HCT116 (cell line): ENCODE measurements at regions not wholly inside any gene's neighbourhood (a gene's known extent, or its start where the extent isn't known, plus 50 kb on each side); places are given as distances from the start of the nearest gene placed in this dataset.

ENCODE experiments used
- ATAC-seq: fragments of 200-7000 bp; cut with Tn5 transposase; 2 replicates; pipeline ENCODE4 v1.9.1; 2020; ENCODE audit warnings: mild to moderate bottlenecking, moderate library complexity
- BruUV-seq: library from RNA; stranded (reverse); fragments of 400-500 nt; replicated peaks from 2 replicates; lab custom pipeline; 2021; lab: Mats Ljungman, UMichigan
- CTCF ChIA-PET: fragments of 300-600 bp; sonication (Branson Sonifier 250); formaldehyde crosslinking; loops from one replicate; lab custom pipeline; 2021; ENCODE audit warnings: antibody characterized with exemption; lab: Charles Lee
- POLR2A ChIA-PET: fragments of 300-600, 350-600 bp; sonication (Branson Sonifier 250); formaldehyde crosslinking; loops from one replicate; lab custom pipeline; 2021; ENCODE audit warnings: antibody characterized with exemption; lab: Charles Lee
- RAD21 ChIA-PET, 2 experiments: fragments of 300-600 bp; sonication (Branson Sonifier 250); formaldehyde crosslinking; loops; one replicate each; lab custom pipeline; 2023; ENCODE audit warnings: low total read pairs in 2 of 2; ENCODE audit not compliant: uncharacterized antibody in 2 of 2, unreplicated experiment in 2 of 2, low non-redundant PET in 1 of 2; lab: Charles Lee
- DNase-seq: peaks from one replicate; pipeline ENCODE4 v3.0.0-alpha.2; 2010; ENCODE audit warnings: low read depth, low spot score
- H2AFZ ChIP-seq: fragments of 200-600 bp; shearing (Covaris generic), sonication (generic); 2 replicates; pipeline ENCODE4 v1.6.1; 2017; ENCODE audit warnings: low read depth, mixed run types, mixed read lengths, antibody characterized with exemption, low read length; ENCODE audit not compliant: poor library complexity, severe bottlenecking
- H3K27ac ChIP-seq: 2 replicates; pipeline ENCODE4 v1.5.1; 2012; ENCODE audit warnings: low read depth, low read length
- H3K27me3 ChIP-seq: fragments of 200-600 bp; sonication (generic); 2 replicates; pipeline ENCODE4 v1.6.1; 2016; ENCODE audit warnings: mixed run types, low read length, mixed read lengths; ENCODE audit not compliant: insufficient read depth
- H3K36me3 ChIP-seq, 2 experiments: fragments of 200-500 bp in 1 of 2; fragments of 200-600 bp in 1 of 2; sonication (Bioruptor generic) in 1 of 2; sonication (generic) in 1 of 2; 2 replicates each; pipeline versions ENCODE4 v1.5.1 to v1.6.1; 2014 to 2016; ENCODE audit warnings: low read length in 2 of 2, inconsistent platforms in 1 of 2, mixed read lengths in 1 of 2, mixed run types in 1 of 2; ENCODE audit not compliant: insufficient read depth in 2 of 2, control insufficient read depth in 1 of 2
- H3K4me1 ChIP-seq, 2 experiments: fragments of 200-600 bp in 1 of 2; sonication (generic) in 1 of 2; 2 replicates each; pipeline versions ENCODE4 v1.5.1 to v1.6.1; 2012 to 2017; ENCODE audit warnings: low read length in 2 of 2, inconsistent platforms in 1 of 2, mild to moderate bottlenecking in 1 of 2, mixed read lengths in 1 of 2, mixed run types in 1 of 2, moderate library complexity in 1 of 2; ENCODE audit not compliant: insufficient read depth in 2 of 2, control insufficient read depth in 1 of 2
- H3K4me2 ChIP-seq: fragments of 200-600 bp; sonication (generic); 2 replicates; pipeline ENCODE4 v1.6.1; 2017; ENCODE audit warnings: mixed run types, low read length, mixed read lengths
- H3K4me3 ChIP-seq, 2 experiments: fragments of 200-600 bp in 1 of 2; sonication (generic) in 1 of 2; replicated peaks in 1 of 2; 2 replicates each; pipeline ENCODE4 v1.5.1; 2011 to 2016; ENCODE audit warnings: low read length in 2 of 2, control low read depth in 1 of 2, low read depth in 1 of 2, mild to moderate bottlenecking in 1 of 2, mixed read lengths in 1 of 2, mixed run types in 1 of 2
- H3K79me2 ChIP-seq: fragments of 200-600 bp; sonication (generic); 2 replicates; pipeline ENCODE4 v1.6.1; 2017; ENCODE audit warnings: mild to moderate bottlenecking, mixed run types, low read length, moderate library complexity, mixed read lengths; ENCODE audit not compliant: insufficient read depth
- H3K9ac ChIP-seq: fragments of 200-600 bp; sonication (generic); 2 replicates; pipeline ENCODE4 v1.6.1; 2016; ENCODE audit warnings: low read length, mixed read lengths
- H3K9me2 ChIP-seq: fragments of 200-600 bp; sonication (generic), shearing (Covaris generic); 2 replicates; pipeline ENCODE4 v1.6.1; 2017; ENCODE audit warnings: mixed run types, mild to moderate bottlenecking, moderate library complexity; ENCODE audit not compliant: insufficient read depth
- H3K9me3 ChIP-seq, 2 experiments: fragments of 200-500 bp in 1 of 2; fragments of 200-600 bp in 1 of 2; sonication (Bioruptor generic) in 1 of 2; sonication (generic) in 1 of 2; 2 replicates each; pipeline ENCODE4 v1.6.1; 2014 to 2017; ENCODE audit warnings: low read length in 2 of 2, mixed read lengths in 2 of 2, inconsistent platforms in 1 of 2, low read depth in 1 of 2, mild to moderate bottlenecking in 1 of 2, mixed run types in 1 of 2, moderate library complexity in 1 of 2; ENCODE audit not compliant: control insufficient read depth in 1 of 2, insufficient read depth in 1 of 2
- H4K20me1 ChIP-seq: fragments of 200-600 bp; sonication (generic), shearing (Covaris generic); 2 replicates; pipeline ENCODE4 v1.6.1; 2017; ENCODE audit warnings: mixed run types, mild to moderate bottlenecking, moderate library complexity; ENCODE audit not compliant: insufficient read depth
- CBX3 ChIP-seq: IDR thresholded peaks from 2 replicates; pipeline ENCODE4 v1.6.1; 2012; ENCODE audit warnings: low read depth
- CEBPB ChIP-seq: IDR thresholded peaks from 2 replicates; pipeline ENCODE4 v1.6.1; 2012; ENCODE audit warnings: low read depth
- EGR1 ChIP-seq: IDR thresholded peaks from 2 replicates; pipeline ENCODE4 v1.6.1; 2012; ENCODE audit warnings: low read depth
- ELF1 ChIP-seq: IDR thresholded peaks from 2 replicates; pipeline ENCODE4 v1.6.1; 2012; ENCODE audit warnings: low read depth, borderline replicate concordance
- EZH2 ChIP-seq: fragments of 200-600 bp; sonication (generic); IDR thresholded peaks from 2 replicates; pipeline ENCODE4 v1.6.1; 2017; ENCODE audit warnings: antibody characterized with exemption, mixed run types
- FOSL1 ChIP-seq: IDR thresholded peaks from 2 replicates; pipeline ENCODE4 v1.6.1; 2012; ENCODE audit warnings: low read depth
- JUND ChIP-seq: IDR thresholded peaks from 2 replicates; pipeline ENCODE4 v1.6.1; 2012
- POLR2AphosphoS5 ChIP-seq: IDR thresholded peaks from 2 replicates; pipeline ENCODE4 v1.6.1; 2011; ENCODE audit warnings: mild to moderate bottlenecking, low read depth, low read length, moderate library complexity
- RAD21 ChIP-seq: IDR thresholded peaks from 2 replicates; pipeline ENCODE4 v1.6.1; 2012; ENCODE audit warnings: low read depth, mild to moderate bottlenecking
- SP1 ChIP-seq: IDR thresholded peaks from 2 replicates; pipeline ENCODE4 v1.6.1; 2012; ENCODE audit warnings: low read depth
- SRF ChIP-seq: IDR thresholded peaks from 2 replicates; pipeline ENCODE4 v1.6.1; 2012; ENCODE audit warnings: low read depth
- YY1 ChIP-seq: IDR thresholded peaks from 2 replicates; pipeline ENCODE4 v1.6.1; 2011; ENCODE audit warnings: low read length, low read depth, moderate library complexity, mild to moderate bottlenecking; ENCODE audit not compliant: insufficient replicate concordance; ENCODE audit errors: extremely low read depth
- ZFX ChIP-seq: fragments of 450-650 bp; IDR thresholded peaks from 2 replicates; pipeline ENCODE4 v1.6.1; 2017
- ZNF274 ChIP-seq: fragments of 200-500 bp; sonication (Bioruptor generic); IDR thresholded peaks from 2 replicates; pipeline ENCODE4 v1.6.1; 2014; ENCODE audit warnings: mild to moderate bottlenecking, low read depth, low read length, inconsistent platforms
- intact Hi-C: fragments of 100-400 bp; cut with micrococcal nuclease; formaldehyde crosslinking; loops from 2 replicates; pipeline ENCODE4 v1.10.0; 2022
- TF ChIP-seq, protein P1 (sequence below): IDR thresholded peaks from 2 replicates; pipeline ENCODE4 v1.6.1; 2012
- TF ChIP-seq, protein P2 (sequence below), 3 experiments: fragments of 200-600 bp in 1 of 3; sonication (generic) in 1 of 3; IDR thresholded peaks in 2 of 3; conservative IDR thresholded peaks in 1 of 3; 2 replicates each; pipeline ENCODE4 v1.5.1; 2012 to 2017; ENCODE audit warnings: low read depth in 2 of 3, low read length in 2 of 3, antibody characterized with exemption in 1 of 3, borderline replicate concordance in 1 of 3, control low read depth in 1 of 3, mild to moderate bottlenecking in 1 of 3, mixed read lengths in 1 of 3, mixed run types in 1 of 3, moderate library complexity in 1 of 3; ENCODE audit not compliant: insufficient read depth in 1 of 3
- TF ChIP-seq, protein P3 (sequence below): IDR thresholded peaks from 2 replicates; pipeline ENCODE4 v1.6.1; 2012; ENCODE audit warnings: low read depth
- TF ChIP-seq, protein P4 (sequence below): IDR thresholded peaks from 2 replicates; pipeline ENCODE4 v1.6.1; 2012
- TF ChIP-seq, protein P5 (sequence below): IDR thresholded peaks from 2 replicates; pipeline ENCODE4 v1.6.1; 2011; ENCODE audit warnings: mild to moderate bottlenecking, low read length, moderate library complexity; ENCODE audit not compliant: insufficient replicate concordance; ENCODE audit errors: extremely low read depth

DNA sequence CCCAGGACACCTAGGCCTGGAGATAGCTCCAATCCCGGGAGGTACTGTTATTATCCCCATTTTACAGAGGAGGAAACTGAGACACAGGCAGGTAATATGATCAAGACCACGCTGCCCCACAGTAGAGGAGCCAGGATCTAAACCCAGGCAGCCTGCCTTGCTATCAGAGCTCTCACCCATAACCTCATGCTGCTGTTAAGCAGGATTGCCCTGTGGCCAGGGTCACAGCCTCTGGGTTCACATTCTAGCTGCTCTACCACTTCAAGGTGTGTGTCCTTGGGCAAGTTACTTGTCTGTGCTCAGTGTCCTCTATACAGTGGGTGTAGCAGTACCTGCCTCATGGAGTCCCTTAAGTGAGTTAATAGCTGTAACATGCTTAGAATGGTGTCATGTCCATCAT, 1015.3 kb downstream of the KCNJ18 start:
- no peak for ATAC-seq
- no peaks in the 10 kb centered on the region for H3K27me3 ChIP-seq
- intact Hi-C loops, result no loop called here
- RAD21 ChIA-PET, result no interaction called here
- H3K4me3 ChIP-seq, result no peak overlapping the region
- no peak overlapping the region for H3K9ac ChIP-seq
- H3K4me2 ChIP-seq, result no peak overlapping the region
- POLR2A ChIA-PET, result no interaction called here
- peaks cover 0 to 10% of the 10 kb centered on the region in 2 experiments; a peak in 2 of 4 replicates for H3K9me3 ChIP-seq
- DNase-seq, result no peak
- TF ChIP-seq ZFX, result no peak
- TF ChIP-seq, protein P1, sequence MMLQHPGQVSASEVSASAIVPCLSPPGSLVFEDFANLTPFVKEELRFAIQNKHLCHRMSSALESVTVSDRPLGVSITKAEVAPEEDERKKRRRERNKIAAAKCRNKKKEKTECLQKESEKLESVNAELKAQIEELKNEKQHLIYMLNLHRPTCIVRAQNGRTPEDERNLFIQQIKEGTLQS, result no peak
- TF ChIP-seq, protein P2, sequence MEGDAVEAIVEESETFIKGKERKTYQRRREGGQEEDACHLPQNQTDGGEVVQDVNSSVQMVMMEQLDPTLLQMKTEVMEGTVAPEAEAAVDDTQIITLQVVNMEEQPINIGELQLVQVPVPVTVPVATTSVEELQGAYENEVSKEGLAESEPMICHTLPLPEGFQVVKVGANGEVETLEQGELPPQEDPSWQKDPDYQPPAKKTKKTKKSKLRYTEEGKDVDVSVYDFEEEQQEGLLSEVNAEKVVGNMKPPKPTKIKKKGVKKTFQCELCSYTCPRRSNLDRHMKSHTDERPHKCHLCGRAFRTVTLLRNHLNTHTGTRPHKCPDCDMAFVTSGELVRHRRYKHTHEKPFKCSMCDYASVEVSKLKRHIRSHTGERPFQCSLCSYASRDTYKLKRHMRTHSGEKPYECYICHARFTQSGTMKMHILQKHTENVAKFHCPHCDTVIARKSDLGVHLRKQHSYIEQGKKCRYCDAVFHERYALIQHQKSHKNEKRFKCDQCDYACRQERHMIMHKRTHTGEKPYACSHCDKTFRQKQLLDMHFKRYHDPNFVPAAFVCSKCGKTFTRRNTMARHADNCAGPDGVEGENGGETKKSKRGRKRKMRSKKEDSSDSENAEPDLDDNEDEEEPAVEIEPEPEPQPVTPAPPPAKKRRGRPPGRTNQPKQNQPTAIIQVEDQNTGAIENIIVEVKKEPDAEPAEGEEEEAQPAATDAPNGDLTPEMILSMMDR (IDR thresholded peaks at IDR 0.05 in 2 of 3, conservative IDR thresholded peaks at IDR 0.05 in 1 of 3; ENCODE audit: borderline replicate concordance in 1 of 3, insufficient read depth in 1 of 3, low read depth in 2 of 3, low read length in 2 of 3), result no peak
- TF ChIP-seq, protein P3, sequence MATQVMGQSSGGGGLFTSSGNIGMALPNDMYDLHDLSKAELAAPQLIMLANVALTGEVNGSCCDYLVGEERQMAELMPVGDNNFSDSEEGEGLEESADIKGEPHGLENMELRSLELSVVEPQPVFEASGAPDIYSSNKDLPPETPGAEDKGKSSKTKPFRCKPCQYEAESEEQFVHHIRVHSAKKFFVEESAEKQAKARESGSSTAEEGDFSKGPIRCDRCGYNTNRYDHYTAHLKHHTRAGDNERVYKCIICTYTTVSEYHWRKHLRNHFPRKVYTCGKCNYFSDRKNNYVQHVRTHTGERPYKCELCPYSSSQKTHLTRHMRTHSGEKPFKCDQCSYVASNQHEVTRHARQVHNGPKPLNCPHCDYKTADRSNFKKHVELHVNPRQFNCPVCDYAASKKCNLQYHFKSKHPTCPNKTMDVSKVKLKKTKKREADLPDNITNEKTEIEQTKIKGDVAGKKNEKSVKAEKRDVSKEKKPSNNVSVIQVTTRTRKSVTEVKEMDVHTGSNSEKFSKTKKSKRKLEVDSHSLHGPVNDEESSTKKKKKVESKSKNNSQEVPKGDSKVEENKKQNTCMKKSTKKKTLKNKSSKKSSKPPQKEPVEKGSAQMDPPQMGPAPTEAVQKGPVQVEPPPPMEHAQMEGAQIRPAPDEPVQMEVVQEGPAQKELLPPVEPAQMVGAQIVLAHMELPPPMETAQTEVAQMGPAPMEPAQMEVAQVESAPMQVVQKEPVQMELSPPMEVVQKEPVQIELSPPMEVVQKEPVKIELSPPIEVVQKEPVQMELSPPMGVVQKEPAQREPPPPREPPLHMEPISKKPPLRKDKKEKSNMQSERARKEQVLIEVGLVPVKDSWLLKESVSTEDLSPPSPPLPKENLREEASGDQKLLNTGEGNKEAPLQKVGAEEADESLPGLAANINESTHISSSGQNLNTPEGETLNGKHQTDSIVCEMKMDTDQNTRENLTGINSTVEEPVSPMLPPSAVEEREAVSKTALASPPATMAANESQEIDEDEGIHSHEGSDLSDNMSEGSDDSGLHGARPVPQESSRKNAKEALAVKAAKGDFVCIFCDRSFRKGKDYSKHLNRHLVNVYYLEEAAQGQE, result no peak
- no peak for TF ChIP-seq SP1
- TF ChIP-seq FOSL1, result no peak
- no peak for TF ChIP-seq SRF
- no peak for TF ChIP-seq POLR2AphosphoS5
- no peak for TF ChIP-seq EZH2
- no peak for TF ChIP-seq CBX3
- TF ChIP-seq, protein P4, sequence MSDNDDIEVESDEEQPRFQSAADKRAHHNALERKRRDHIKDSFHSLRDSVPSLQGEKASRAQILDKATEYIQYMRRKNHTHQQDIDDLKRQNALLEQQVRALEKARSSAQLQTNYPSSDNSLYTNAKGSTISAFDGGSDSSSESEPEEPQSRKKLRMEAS, result no peak
- TF ChIP-seq RAD21, result no peak
- TF ChIP-seq CEBPB, result no peak
- TF ChIP-seq ZNF274, result no peak
- TF ChIP-seq, protein P5, sequence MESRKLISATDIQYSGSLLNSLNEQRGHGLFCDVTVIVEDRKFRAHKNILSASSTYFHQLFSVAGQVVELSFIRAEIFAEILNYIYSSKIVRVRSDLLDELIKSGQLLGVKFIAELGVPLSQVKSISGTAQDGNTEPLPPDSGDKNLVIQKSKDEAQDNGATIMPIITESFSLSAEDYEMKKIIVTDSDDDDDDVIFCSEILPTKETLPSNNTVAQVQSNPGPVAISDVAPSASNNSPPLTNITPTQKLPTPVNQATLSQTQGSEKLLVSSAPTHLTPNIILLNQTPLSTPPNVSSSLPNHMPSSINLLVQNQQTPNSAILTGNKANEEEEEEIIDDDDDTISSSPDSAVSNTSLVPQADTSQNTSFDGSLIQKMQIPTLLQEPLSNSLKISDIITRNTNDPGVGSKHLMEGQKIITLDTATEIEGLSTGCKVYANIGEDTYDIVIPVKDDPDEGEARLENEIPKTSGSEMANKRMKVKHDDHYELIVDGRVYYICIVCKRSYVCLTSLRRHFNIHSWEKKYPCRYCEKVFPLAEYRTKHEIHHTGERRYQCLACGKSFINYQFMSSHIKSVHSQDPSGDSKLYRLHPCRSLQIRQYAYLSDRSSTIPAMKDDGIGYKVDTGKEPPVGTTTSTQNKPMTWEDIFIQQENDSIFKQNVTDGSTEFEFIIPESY, result no peak
- TF ChIP-seq EGR1, result no peak
- no peak for TF ChIP-seq YY1
- no peak for TF ChIP-seq JUND
- TF ChIP-seq ELF1, result no peak
- TF ChIP-seq, all 23 proteins: peak for 0
- Histone ChIP-seq H2AFZ (no peak overlapping the region), H4K20me1 (no peaks in the 10 kb centered on the region), H3K36me3 (no peaks in the 10 kb centered on the region), H3K27ac (no peak overlapping the region), H3K9me2 (no peaks in the 10 kb centered on the region), H3K79me2 (no peaks in the 10 kb centered on the region), H3K4me1 (no peaks in the 10 kb centered on the region)
- CTCF ChIA-PET, result no interaction called here
- BruUV-seq, result no TSS peak
